ENCODE measurements at regions not wholly inside any gene's neighbourhood (a gene's known extent, or its start where the extent isn't known, plus 50 kb on each side); places are given as distances from the start of the nearest gene placed in this dataset.

- TF ChIP-seq REST (IDR thresholded peaks at IDR 0.05; ENCODE audit: insufficient read depth in 1 of 2, low read depth in 2 of 2, low read length in 2 of 2) (no peak), TAF1 (IDR thresholded peaks at IDR 0.05; ENCODE audit: borderline replicate concordance, insufficient read depth, low read length) (no peak), POLR2AphosphoS5 (IDR thresholded peaks at IDR 0.05; ENCODE audit: low read depth, low read length) (no peak), FOXP2 (optimal IDR thresholded peaks at IDR 0.05; ENCODE audit: borderline replicate concordance, extremely low read depth, extremely low read length, insufficient read depth) (no peak), SIN3A (IDR thresholded peaks at IDR 0.05; ENCODE audit: borderline replicate concordance, insufficient read depth, low read length) (no peak)
Observed at GRCh38 chrX:95640226-95640625, 1044.4 kb upstream of the DIAPH2 start.

GRCh38 chrX:95645738-95646137 is 1038.9 kb upstream of the DIAPH2 start:
- TF ChIP-seq POLR2AphosphoS5 (IDR thresholded peaks at IDR 0.05; ENCODE audit: low read depth, low read length) (no peak), SIN3A (IDR thresholded peaks at IDR 0.05; ENCODE audit: borderline replicate concordance, insufficient read depth, low read length) (no peak), REST (IDR thresholded peaks at IDR 0.05; ENCODE audit: insufficient read depth in 1 of 2, low read depth in 2 of 2, low read length in 2 of 2) (no peak), TAF1 (IDR thresholded peaks at IDR 0.05; ENCODE audit: borderline replicate concordance, insufficient read depth, low read length) (no peak), FOXP2 (optimal IDR thresholded peaks at IDR 0.05; ENCODE audit: borderline replicate concordance, extremely low read depth, extremely low read length, insufficient read depth) (no peak)

DNA sequence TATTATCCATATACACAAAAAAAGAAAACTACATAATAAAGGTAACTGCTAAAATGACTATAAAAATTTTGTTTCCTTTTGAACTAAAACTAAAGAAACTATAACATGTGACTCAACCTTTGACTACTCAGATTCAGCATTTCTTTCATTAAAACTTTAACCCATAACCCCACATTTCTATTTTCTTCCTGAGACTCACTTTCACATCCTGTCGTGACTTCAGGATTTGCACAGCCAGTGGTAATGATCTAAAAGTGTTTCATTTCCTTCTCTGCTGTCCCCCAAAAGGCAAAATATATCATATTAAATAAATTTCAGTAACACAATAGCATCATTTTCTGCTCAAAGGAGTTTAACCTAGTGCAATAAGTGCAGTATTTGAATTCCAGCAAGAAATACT is 1022.4 kb upstream of the DIAPH2 start:
- TF ChIP-seq FOXP2 (optimal IDR thresholded peaks at IDR 0.05; ENCODE audit: borderline replicate concordance, extremely low read depth, extremely low read length, insufficient read depth) (no peak), POLR2AphosphoS5 (IDR thresholded peaks at IDR 0.05; ENCODE audit: low read depth, low read length) (no peak), TAF1 (IDR thresholded peaks at IDR 0.05; ENCODE audit: borderline replicate concordance, insufficient read depth, low read length) (no peak), REST (IDR thresholded peaks at IDR 0.05; ENCODE audit: insufficient read depth in 1 of 2, low read depth in 2 of 2, low read length in 2 of 2) (no peak), SIN3A (IDR thresholded peaks at IDR 0.05; ENCODE audit: borderline replicate concordance, insufficient read depth, low read length) (no peak)

DNA sequence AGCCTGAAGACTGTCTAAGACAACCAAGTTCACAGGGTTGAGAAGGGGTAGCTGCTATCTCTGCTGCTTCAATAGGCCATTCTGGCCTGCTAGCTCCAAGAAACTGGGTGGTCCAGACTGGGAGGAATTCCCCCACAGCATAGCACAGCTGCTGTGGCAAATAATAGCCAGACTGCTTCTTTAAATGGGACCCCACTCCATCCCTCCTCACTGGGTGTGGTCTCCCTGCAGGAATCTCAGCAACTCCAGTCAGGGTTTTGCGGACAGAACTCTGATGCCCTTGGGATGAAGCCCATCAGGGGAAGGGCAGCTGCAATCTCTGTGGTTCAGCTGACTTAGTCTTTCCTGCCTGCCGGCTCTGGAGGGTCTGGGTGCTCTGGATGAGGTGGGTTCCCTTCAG is 1018.6 kb upstream of the DIAPH2 start:
- no peak for TF ChIP-seq SIN3A (IDR thresholded peaks at IDR 0.05; ENCODE audit: borderline replicate concordance, insufficient read depth, low read length)

DNA sequence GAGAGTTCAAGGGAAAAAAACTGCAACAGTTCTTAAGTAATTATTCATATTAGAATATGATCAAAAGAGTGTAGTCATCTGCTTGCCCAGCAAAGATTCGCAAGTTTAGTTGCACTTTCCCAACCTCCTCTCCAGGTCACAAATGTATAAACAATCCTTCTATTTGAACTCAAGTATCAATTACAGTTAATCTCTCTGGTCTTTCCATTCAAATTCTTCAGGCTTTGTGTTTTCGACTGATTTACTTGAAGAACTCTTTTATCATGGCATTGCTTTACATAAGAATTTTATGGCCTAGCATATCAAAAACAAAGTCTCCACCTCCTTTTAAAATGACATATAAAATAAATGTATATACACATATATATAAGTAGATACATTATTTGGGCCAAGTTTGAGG is 1009.6 kb upstream of the DIAPH2 start:
- TF ChIP-seq FOXP2 (optimal IDR thresholded peaks at IDR 0.05; ENCODE audit: borderline replicate concordance, extremely low read depth, extremely low read length, insufficient read depth), result no peak
- no peak for TF ChIP-seq REST (IDR thresholded peaks at IDR 0.05; ENCODE audit: insufficient read depth in 1 of 2, low read depth in 2 of 2, low read length in 2 of 2)
- no peak for TF ChIP-seq TAF1 (IDR thresholded peaks at IDR 0.05; ENCODE audit: borderline replicate concordance, insufficient read depth, low read length)
- TF ChIP-seq POLR2AphosphoS5 (IDR thresholded peaks at IDR 0.05; ENCODE audit: low read depth, low read length), result no peak
- TF ChIP-seq SIN3A (IDR thresholded peaks at IDR 0.05; ENCODE audit: borderline replicate concordance, insufficient read depth, low read length), result no peak
